Keratinocyte (primary cell): ENCODE measurements at regions not wholly inside any gene's neighbourhood (a gene's known extent, or its start where the extent isn't known, plus 50 kb on each side); places are given as distances from the start of the nearest gene placed in this dataset.

Experiments used
- DNase-seq: peaks from one replicate; pipeline ENCODE4 v3.0.0-alpha.2; 2011; ENCODE audit warnings: low read depth, missing footprints, low spot score
- FAIRE-seq: peaks from 2 replicates; lab custom pipeline; 2011; peaks lifted over from hg19 to GRCh38; lab: Jason Lieb, UNC
- H2AFZ ChIP-seq: 2 replicates; pipeline ENCODE4 v1.6.0; 2012; ENCODE audit warnings: low read length, control low read depth, inconsistent platforms; ENCODE audit not compliant: control insufficient read depth
- H3K27ac ChIP-seq: 2 replicates; pipeline ENCODE4 v1.5.1; 2011; ENCODE audit warnings: low read length; ENCODE audit not compliant: control insufficient read depth, insufficient read depth
- H3K27me3 ChIP-seq: 3 replicates; pipeline ENCODE4 v1.6.0; 2011; ENCODE audit warnings: low read length; ENCODE audit not compliant: control insufficient read depth, insufficient read depth; ENCODE audit errors: extremely low read depth
- H3K36me3 ChIP-seq, 2 experiments: 2 replicates in 1 of 2; 3 replicates in 1 of 2; pipeline ENCODE4 v1.5.1; 2011; ENCODE audit warnings: low read length in 2 of 2, mild to moderate bottlenecking in 1 of 2; ENCODE audit not compliant: control insufficient read depth in 2 of 2, insufficient read depth in 2 of 2; ENCODE audit errors: extremely low read depth in 1 of 2
- H3K4me1 ChIP-seq: 3 replicates; pipeline ENCODE4 v1.5.1; 2011; ENCODE audit warnings: low read length; ENCODE audit not compliant: control insufficient read depth, insufficient read depth; ENCODE audit errors: extremely low read depth
- H3K4me2 ChIP-seq: 3 replicates; pipeline ENCODE4 v1.6.0; 2011; ENCODE audit warnings: low read depth, low read length; ENCODE audit not compliant: control insufficient read depth, insufficient read depth; ENCODE audit errors: extremely low read depth
- H3K4me3 ChIP-seq, 3 experiments: fragments of 200-600 bp in 1 of 3; sonication (generic) in 1 of 3; 2 replicates in 2 of 3; 3 replicates in 1 of 3; pipeline ENCODE4 v1.5.1; 2011 to 2016; ENCODE audit warnings: low read length in 3 of 3, mild to moderate bottlenecking in 3 of 3, control low read depth in 2 of 3, inconsistent platforms in 1 of 3, low read depth in 1 of 3, mixed read lengths in 1 of 3, mixed run types in 1 of 3, moderate library complexity in 1 of 3; ENCODE audit not compliant: control insufficient read depth in 2 of 3, insufficient read depth in 2 of 3; ENCODE audit errors: extremely low read depth in 1 of 3
- H3K79me2 ChIP-seq: 2 replicates; pipeline ENCODE4 v1.6.0; 2012; ENCODE audit warnings: low read length; ENCODE audit not compliant: control insufficient read depth, insufficient read depth
- H3K9ac ChIP-seq: 3 replicates; pipeline ENCODE4 v1.6.0; 2011; ENCODE audit warnings: low read length; ENCODE audit not compliant: control insufficient read depth, insufficient read depth; ENCODE audit errors: extremely low read depth
- H3K9me1 ChIP-seq: 3 replicates; pipeline ENCODE4 v1.6.0; 2011; ENCODE audit warnings: low read length; ENCODE audit not compliant: control insufficient read depth, insufficient read depth; ENCODE audit errors: extremely low read depth
- H3K9me3 ChIP-seq: 2 replicates; pipeline ENCODE4 v1.5.1; 2012; ENCODE audit warnings: low read depth, low read length; ENCODE audit not compliant: control insufficient read depth
- H4K20me1 ChIP-seq: 3 replicates; pipeline ENCODE4 v1.6.0; 2011; ENCODE audit warnings: low read length; ENCODE audit not compliant: control insufficient read depth, insufficient read depth; ENCODE audit errors: extremely low read depth
- CTCF ChIP-seq, 3 experiments: IDR thresholded peaks in 1 of 3; conservative IDR thresholded peaks in 1 of 3; optimal IDR thresholded peaks in 1 of 3; 2 replicates in 2 of 3; 3 replicates in 1 of 3; pipeline versions ENCODE3 to v1.5.1; 2011; ENCODE audit warnings: low read length in 3 of 3, mild to moderate bottlenecking in 3 of 3, moderate library complexity in 2 of 3, control low read depth in 1 of 3, inconsistent platforms in 1 of 3; ENCODE audit not compliant: insufficient read depth in 2 of 3; ENCODE audit errors: extremely low read depth in 1 of 3
- EZH2 ChIP-seq: IDR thresholded peaks from one replicate; pipeline ENCODE4 v1.6.1; 2012; ENCODE audit warnings: inconsistent platforms, mild to moderate bottlenecking, low read length, moderate library complexity
- dilution Hi-C: fragments of 300-500 bp; cut with MboI; formaldehyde crosslinking; loops from one replicate; pipeline ENCODE4 v1.7.0; 2020; ENCODE audit warnings: low sequenced_read_pairs; ENCODE audit not compliant: extremely low pct_ligation_motif_present

DNA sequence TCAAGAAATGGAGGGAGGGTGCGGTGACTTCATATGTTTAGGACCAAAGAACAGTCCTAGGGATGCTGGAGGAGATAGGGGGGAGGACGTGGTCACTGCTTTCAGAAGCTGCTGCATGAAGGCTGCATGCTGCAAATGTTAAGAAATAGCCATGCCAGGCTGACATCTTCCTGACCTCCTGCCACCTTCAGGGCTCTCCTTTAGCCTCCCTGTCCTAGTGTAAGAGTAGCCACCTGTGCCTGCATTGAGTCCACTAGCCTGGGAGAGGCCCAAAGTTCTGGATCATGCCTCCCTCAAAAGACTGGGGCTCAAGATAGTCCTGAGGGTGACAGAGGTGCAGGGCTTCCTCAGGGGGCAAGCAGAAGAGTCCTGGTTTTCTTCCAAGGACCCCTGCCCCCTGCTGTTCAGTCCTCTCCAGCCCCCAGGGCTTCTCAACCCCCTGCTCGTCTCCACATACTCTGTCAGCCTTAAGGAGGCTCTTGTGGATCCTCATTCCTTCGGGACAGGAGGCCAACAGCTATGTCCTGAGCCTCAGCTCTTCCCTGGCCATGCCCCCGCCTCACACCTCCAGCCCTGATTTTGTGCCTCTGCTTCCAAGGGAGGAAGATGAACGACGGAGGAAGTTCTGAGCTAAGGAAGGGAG lies 96.3 kb downstream of the MRPL14 start:
- no peak overlapping the region for H2AFZ ChIP-seq
- no peak for FAIRE-seq
- no peak overlapping the region for H3K27ac ChIP-seq
- TF ChIP-seq EZH2 = no peak
- no peak for TF ChIP-seq CTCF (optimal IDR thresholded peaks at IDR 0.05 in 1 of 3, IDR thresholded peaks at IDR 0.05 in 1 of 3, conservative IDR thresholded peaks at IDR 0.05 in 1 of 3; ENCODE audit: extremely low read depth in 1 of 3, insufficient read depth in 2 of 3, low read length in 3 of 3)
- dilution Hi-C loops = no loop called here
- no peaks in the 10 kb centered on the region for H3K27me3 ChIP-seq
- no peak overlapping the region for H3K4me3 ChIP-seq
- DNase-seq = no peak
- no peak overlapping the region for H3K4me2 ChIP-seq
- no peak overlapping the region for H3K9ac ChIP-seq
- no peaks in the 10 kb centered on the region for H3K9me3 ChIP-seq
- H3K9me1 ChIP-seq = no peaks in the 10 kb centered on the region
- H3K79me2 ChIP-seq = no peaks in the 10 kb centered on the region
- H3K36me3 ChIP-seq = no peaks in the 10 kb centered on the region
- H3K4me1 ChIP-seq = peaks cover 34% of the 10 kb centered on the region
- H4K20me1 ChIP-seq = no peaks in the 10 kb centered on the region

DNA sequence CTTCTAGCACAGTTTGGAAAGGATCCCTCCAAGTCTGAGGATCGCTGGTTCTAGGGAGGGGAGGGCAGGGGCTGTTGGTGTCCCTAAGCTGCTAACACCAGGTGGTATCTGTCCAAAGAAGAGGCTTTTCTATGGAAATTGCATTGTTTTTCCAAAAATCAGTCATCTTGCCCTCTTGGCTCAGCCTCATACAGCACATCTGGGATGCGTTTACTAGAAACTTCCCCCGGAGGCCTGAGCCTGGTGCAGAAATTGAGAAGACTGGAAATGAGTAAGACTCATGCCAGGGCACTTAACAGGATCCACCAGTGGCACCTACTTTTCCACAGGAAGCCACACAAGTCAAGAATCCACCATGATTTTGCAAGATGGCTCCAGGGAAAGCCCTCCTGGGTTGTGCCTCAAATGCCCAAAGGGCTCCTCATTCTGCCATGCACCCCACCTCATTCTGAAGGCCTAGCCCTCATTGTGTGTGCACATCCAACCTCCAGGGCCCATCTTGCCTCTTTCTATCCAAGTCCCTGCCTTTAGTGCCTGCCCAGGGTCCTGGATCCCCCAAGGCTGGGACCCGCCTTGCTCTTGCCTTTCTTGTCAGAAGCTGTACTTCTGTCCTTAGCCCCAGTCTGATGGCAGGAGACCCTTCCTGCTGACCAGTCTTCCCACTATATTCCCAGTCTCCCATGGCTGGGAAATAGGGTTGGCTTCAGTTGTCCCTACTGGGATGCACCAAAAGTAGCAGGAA lies 97.6 kb downstream of the MRPL14 start:
- TF ChIP-seq EZH2 = no peak
- TF ChIP-seq CTCF (optimal IDR thresholded peaks at IDR 0.05 in 1 of 3, IDR thresholded peaks at IDR 0.05 in 1 of 3, conservative IDR thresholded peaks at IDR 0.05 in 1 of 3; ENCODE audit: extremely low read depth in 1 of 3, insufficient read depth in 2 of 3, low read length in 3 of 3) = no peak
- H3K4me2 ChIP-seq = no peak overlapping the region
- no peak overlapping the region for H2AFZ ChIP-seq
- FAIRE-seq (no peak), DNase-seq (no peak)
- H3K79me2 ChIP-seq = no peaks in the 10 kb centered on the region
- no peaks in the 10 kb centered on the region for H4K20me1 ChIP-seq
- no peaks in the 10 kb centered on the region for H3K27me3 ChIP-seq
- dilution Hi-C loops = no loop called here
- H3K27ac ChIP-seq = no peak overlapping the region
- H3K9ac ChIP-seq = no peak overlapping the region
- H3K9me1 ChIP-seq = no peaks in the 10 kb centered on the region
- no peak overlapping the region for H3K4me3 ChIP-seq
- no peaks in the 10 kb centered on the region for H3K36me3 ChIP-seq
- no peaks in the 10 kb centered on the region for H3K9me3 ChIP-seq
- H3K4me1 ChIP-seq = peaks cover 28% of the 10 kb centered on the region
